GM21717 (cell line): ENCODE measurements at regions not wholly inside any gene's neighbourhood (a gene's known extent, or its start where the extent isn't known, plus 50 kb on each side); places are given as distances from the start of the nearest gene placed in this dataset.
A peak's percentile ranks its signal among the peaks of the same experiment; 100 is the strongest.

Experiments used
- ATAC-seq: cut with Tn5 transposase; IDR thresholded peaks from one replicate; pipeline ENCODE4 v1.9.1; 2021; ENCODE audit warnings: mild to moderate bottlenecking, moderate library complexity; ENCODE audit not compliant: unreplicated experiment

DNA sequence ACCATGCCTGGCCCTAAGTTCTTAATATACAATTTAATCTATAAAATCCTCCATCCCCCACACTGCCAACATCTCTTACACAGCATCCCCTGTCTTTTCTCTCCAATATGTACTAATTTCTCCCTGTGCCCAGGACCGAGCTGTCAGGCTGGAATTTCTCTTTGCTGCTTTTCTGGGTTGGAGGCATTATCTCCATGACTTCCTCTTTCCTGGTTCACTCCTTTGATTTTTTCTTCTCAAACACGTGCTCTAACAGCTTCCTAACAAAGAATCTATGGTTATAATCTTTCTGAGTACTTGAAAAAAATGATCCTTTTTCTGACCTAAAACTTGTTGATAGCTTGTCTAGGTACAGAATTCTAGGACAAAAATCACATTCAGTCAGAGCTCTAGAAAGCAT lies 112.8 kb downstream of the C1D start:
- no peak for ATAC-seq

DNA sequence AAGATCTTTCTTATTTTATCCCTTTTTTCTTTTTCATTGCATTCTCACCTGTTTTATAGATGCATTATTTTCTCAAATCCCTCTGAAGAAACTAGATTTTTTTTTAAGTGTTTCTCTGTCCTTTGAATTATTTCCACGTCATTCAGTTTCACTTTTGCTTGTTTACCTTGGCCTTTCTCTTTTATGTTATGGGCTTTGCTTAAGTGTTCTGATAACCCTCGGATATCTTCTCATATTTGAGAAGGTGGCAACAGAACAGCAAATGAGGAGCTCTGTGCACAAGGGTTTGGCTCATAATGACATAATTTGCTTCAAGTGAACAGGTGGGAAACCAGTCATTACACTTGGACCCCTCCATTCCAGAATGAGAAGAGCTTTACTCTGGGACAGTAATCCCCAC lies 111.9 kb downstream of the C1D start:
- no peak for ATAC-seq

DNA sequence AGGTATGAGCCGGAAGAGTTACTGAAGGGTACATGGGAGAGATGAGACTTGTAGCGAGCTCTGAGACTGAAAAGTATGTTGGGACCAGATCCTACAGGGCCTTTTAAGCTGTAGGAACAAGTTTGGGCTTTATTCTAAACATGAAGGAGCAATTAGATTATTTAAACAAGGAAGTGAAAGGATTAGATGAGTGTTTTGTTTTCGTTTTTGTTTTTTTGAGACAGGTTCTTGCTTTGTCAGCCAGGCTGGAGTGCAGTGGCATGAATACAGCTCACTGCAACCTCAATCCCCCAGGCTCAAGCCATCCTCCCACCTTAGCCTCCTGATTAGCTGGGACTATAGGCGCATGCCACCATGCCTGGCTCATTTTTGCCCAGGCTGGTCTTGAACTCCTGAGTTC lies 110.7 kb downstream of the C1D start:
- peak; percentile 90 for ATAC-seq

DNA sequence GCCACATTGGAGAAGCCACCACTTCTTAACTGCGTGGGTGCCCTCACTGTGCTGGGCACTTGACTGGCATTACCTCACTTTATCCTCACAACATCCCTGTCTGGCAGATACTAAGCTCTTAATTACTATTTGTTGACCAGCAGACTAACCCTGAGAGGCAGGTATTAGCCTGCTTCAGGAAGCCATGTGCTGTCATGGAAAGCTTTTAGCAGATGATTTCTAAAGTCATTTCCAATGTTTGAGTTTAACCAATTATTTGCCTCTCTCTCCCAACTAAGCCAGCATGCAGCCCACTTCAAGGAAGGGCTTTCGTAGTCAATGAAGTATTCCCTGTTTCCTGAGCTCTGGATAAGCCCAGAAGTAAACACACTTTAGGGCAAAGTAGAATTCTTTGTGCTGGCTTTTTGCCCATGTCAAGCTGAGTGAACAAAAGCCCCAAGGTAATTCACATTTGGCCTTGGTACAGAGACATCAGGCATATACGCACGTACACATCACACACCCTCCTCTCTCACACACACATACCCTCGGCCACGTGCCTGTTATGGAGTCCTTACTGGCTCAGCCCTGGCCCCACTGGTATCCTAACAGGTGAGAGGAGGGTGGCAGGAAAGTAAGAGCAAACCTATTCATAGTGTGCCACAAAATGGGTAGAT lies 108.6 kb downstream of the C1D start:
- ATAC-seq, result no peak

DNA sequence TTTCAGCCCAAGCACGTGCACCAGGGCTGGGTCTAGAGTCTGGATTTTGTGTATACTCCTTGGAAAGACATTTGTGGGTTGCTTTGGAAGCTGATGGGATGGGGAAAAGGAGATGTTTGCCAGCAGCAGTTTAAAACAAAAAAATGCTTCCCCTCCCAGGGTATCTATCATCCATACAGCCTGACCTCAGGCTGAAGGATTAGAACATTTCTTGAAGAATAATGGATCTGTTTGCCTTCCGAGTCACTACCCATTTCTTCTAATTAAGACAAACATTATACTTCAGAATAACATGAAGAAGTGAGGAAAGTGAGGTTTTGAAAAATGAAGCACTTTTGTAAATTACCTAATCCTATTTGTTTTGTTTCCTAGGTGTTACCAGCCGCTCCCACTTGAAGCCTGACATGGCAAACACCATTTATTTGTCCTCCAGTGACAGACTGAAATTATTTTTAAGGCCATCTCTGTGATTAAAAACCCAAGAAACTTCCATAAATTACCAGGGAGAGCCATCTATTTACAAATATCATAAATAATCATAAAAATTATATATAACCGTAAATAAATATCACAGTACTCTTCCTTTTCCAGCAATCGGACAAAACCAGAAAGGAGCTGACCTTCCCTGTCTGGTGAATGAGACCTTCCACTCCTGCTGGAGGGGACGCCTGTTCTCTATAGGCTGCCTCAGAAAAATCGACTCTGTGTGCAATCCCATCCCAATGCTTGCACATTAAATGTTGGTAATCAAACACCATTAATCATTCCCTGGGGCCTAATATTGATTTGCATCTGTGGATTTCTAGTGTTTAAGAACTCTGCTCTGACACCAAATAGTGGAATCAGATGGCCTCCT lies 106.8 kb downstream of the C1D start:
- no peak for ATAC-seq

DNA sequence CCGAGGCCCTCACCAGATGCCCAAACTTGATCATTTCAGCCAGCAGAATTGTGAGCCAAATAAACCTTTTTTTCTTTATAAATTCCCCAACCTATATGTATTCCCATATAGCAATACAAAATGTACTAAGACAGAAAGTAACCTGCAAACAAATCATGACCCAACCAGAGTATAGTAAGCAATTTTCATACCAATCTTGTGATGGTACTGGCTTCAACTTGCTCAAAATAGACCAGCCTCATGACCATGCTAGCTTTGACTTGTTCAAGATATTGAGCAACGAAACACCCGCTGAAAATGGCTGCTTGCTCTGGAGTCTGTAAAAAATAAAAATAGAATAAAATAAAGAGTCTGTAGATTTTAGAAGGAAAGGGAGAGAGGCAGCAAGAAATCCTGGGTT lies 97.6 kb downstream of the C1D start:
- no peak for ATAC-seq

DNA sequence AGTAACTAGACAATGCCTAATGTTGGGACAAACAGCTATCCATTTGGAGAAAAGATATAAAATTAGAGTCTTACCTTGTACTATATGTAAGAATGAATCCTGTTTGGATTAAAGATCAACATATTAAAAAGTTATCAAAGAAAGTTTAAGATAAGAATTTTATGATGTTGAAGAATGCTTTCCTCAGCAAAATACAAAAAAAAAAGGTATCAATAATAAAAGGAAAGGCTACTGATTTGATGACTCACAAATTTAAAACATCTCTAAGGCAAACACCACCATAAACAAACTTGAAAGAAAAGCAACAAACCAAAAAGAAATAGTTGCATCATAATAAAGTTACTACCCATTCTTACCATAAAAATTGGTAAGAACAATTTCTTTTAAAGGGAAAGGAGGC lies 92.7 kb downstream of the C1D start:
- no peak for ATAC-seq

GRCh38 chr2:67970542-67970941 lies 92.3 kb downstream of the C1D start:
- ATAC-seq, result no peak

GRCh38 chr2:67974559-67975430 lies 88.0 kb downstream of the C1D start:
- no peak for ATAC-seq

DNA sequence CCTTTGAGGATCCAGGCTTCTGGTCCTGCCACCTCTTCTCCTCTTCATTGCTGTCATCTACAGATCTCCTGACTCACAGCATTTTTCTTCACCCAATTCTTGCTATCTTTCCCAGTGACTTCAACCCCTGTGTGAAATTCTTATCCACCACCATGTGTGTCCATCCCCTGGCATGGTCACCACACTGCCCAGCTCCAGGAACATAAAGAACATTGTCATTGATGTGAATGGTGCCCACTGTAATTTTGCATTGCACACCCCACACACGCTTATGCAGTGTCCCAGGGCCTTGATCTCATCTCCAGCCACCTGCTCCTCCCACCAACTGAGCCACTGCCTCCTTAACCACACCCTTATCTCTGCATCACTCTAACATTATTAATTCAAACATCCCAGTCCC lies 85.3 kb downstream of the C1D start:
- ATAC-seq, result no peak

- ATAC-seq, result no peak
These were observed 79.8 kb downstream of the C1D start for GRCh38 chr2:67982956-67983355.

- no peak for ATAC-seq
These were observed 78.2 kb downstream of the C1D start for GRCh38 chr2:67984600-67984999.

DNA sequence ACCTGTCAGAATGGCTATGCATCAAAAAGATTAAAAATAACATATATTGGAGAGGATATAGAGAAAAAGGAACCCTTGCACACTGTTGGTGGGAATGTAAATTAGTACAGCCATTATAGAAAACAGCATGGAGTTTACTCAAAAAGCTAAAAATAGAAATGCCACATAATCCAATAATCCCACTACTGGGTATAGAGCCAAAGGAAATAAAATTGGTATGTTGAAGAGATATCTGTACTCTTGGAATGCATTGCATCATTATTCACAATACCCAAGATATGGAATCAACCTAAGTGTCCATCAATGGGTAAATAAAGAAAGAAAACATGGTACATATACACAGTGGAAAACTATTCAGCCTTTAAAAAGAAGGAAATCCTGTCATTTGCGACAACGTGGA lies 77.2 kb downstream of the C1D start:
- no peak for ATAC-seq

DNA sequence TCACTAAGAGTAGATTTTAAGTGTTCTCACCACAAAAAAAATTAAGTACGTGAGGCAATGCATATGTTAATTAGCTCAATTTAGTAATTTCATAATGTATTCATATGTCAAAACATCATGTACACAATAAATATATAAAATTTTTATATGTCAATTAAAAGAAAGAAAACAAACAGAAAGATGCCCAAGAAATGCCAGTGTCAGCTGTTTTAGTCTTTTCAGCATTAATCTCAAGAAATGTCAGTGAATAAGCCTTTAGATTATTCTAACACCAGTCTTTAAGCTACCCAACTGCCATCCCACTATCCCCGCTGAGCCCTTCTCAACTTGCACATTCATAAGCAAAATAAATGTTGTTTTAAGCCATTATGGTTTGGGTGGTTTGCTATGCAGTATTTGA lies 76.5 kb downstream of the C1D start:
- no peak for ATAC-seq
